Inflammatory macrophage (primary cell): ENCODE measurements at regions not wholly inside any gene's neighbourhood (a gene's known extent, or its start where the extent isn't known, plus 50 kb on each side); places are given as distances from the start of the nearest gene placed in this dataset.
"Not testable (repeated sequence)": the region's sequence is repeated elsewhere in the genome, so short reads cannot be mapped to it uniquely, and the experiment has no call there.

ENCODE experiments used
- DNase-seq, 2 donors: peaks; one replicate each; pipeline ENCODE4 v3.0.0-alpha.2; 2020 to 2022

GRCh38 chr7:49695971-49696370 lies 77.5 kb upstream of the VWC2 start:
- DNase-seq, result no peak

DNA sequence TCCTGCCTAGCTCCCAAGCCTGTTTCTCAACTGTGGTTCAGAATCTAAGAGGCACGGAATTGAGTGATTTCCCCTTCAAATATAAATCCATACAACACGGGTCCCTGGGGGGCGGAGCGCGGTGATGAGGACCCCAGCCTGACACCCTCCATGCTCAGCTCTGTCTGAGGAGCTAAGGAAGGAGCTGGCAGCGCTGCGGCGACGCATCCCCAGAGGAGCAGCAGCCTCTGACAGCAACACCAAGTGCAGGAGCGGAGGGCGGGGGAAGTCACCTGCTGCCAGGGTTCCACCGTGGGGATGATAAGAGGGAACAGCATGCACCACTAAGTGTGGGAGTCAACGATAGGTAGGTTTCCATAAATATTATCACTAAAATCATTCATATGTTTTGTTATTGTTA lies 72.6 kb upstream of the VWC2 start:
- DNase-seq, result no peak

GRCh38 chr7:49702099-49702498 lies 71.3 kb upstream of the VWC2 start:
- DNase-seq, result no peak

- DNase-seq, result no peak
These were observed 70.1 kb upstream of the VWC2 start for GRCh38 chr7:49703337-49703736.

GRCh38 chr7:49703881-49704280 lies 69.6 kb upstream of the VWC2 start:
- DNase-seq, result no peak

DNA sequence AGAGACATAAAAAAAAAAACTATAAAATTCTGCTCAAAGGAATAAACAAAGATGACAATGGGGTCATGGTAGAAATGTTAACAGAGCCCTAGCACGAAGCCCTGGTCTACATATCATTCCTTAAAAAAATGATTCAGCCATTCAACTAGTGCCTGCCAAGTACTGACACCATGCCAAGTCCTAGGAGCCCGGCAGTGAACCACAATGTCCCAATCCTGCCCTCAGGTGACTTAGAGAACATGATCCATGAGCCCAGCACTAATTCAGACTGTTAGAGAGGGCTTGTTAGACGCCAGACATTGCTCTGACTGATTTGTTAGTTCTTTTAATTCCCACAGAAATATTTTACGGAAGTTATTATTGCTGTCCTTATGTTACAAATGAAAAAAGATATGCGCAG lies 67.3 kb upstream of the VWC2 start:
- DNase-seq, result no peak

DNA sequence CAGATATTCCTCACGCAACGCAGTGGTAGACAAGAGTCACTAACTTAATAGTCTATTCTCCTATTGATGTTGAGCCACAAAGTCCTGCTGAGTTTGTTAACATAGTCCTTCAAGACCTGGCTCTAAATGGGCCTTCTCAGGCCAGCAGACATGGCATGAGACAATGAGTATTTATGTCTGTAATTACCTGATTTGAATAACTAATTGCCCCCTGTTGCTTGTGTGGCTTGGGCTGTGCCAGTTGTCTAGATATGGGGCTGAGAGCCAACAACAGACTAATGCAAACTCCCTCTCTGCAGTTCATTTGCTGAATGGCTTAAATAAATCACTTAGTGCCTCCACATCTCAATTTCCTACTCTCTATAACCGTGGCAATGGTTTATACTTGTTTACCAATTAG lies 65.5 kb upstream of the VWC2 start:
- DNase-seq, result no peak

DNA sequence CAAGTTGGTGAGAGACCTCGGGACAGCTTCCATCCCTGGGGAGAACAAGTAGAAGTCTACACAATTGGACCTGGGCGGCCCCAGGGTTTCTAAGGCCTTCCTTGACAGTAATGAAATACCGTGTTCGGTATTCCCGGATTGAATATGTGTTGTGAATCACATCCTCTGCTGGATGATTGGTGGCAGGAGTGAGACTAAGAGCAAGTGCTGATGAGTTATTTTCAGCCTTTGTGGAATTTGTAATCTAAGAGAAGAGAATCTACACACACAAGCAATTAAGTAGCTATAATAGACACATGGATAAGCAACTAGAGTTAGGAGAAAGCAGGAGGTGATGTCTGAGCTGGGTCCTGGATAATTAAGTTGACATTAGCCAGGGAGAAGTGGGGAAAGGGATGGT lies 64.8 kb upstream of the VWC2 start:
- no peak for DNase-seq

GRCh38 chr7:49711072-49711723 lies 62.2 kb upstream of the VWC2 start:
- not testable (repeated sequence) for DNase-seq

- DNase-seq, result no peak
These were observed 59.3 kb upstream of the VWC2 start for GRCh38 chr7:49714182-49714581.

DNA sequence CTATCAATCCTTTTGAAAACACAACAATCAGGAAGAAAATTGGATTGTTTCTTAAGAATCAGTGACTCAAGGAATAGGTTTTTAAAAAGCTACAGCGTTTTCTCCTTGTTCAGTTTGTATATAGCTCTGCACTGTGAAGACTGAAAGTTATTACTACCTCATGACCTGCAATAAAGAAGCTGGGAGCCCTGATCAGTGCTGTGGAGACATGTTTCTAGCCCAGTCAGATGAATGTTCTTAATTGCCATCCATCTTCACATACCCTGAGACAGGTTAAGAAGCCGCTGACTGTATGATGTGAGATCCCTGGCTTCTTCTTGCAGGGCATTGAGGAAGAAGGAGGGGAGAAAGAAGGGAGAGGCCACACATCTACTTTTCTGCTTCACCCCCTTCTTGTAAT lies 58.0 kb upstream of the VWC2 start:
- DNase-seq, result no peak

- DNase-seq, result no peak
These were observed 55.9 kb upstream of the VWC2 start for GRCh38 chr7:49717547-49717946.

- DNase-seq, result no peak
These were observed 54.7 kb upstream of the VWC2 start for GRCh38 chr7:49718760-49719159.

DNA sequence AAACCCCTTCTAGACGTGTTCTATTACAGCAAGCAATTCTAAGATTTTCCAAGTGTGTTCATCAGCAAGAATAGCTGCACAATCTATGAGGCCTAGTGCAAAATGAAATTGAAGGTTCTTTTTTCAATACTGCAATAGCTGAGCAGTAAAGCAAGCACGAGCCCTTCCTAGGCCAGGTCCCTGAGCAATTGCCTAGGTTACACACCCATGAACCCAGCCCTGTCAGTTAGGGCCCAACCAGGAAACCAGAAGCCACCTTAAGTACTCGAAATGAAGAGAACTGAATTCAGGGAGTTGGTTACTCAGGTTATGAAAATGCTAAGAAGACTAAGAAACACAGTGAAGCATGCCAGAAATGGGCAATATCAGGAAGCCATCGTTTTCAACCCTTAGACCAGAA lies 52.0 kb upstream of the VWC2 start:
- DNase-seq, result no peak
